ENCODE measurements at regions not wholly inside any gene's neighbourhood (a gene's known extent, or its start where the extent isn't known, plus 50 kb on each side); places are given as distances from the start of the nearest gene placed in this dataset.

DNA sequence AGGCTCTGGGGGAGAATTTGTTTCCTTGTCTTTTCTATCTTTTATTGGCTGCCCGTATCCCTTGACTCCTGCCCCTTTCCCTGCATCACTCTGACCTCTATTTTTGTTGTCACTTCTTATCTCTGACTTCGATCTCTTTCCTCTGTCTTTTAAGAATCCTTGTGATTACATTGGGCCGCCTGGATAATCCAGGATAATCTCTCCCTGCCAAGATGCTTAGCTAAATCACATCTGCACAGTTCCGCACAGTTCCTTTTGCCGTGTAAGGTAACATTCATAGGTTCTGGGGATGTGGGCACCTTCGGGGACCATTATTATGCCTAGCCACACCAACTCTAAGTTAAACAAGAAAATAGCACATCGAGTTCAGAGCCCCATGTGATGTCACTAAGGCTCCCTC is 103.0 kb upstream of the DPPA4 start:
- intact Hi-C loops (cut with micrococcal nuclease; ENCODE audit: unreplicated experiment), result no loop called here

DNA sequence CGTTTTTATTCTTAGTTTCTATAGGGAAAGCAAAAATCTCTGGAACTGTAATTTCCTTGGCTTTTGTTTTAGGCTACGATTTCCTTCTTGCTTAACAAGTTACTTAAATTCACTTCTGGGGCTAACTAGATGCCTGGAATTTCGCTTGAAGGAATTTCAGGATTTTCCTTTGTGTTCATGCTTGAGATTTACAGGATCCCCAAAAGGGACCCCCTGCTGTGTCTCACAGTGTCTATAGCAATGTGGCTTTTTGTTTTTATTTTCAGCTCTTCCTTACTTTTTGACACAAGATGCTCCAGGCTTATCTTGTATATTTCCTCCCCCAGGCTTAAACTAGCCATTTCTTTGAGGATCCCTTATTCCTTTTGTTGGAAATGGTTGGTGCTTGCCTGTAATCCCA is 95.5 kb upstream of the DPPA4 start:
- DNase-seq, result no peak
- CTCF ChIA-PET, result interaction anchor here (0.6 kb wide), 1 partner anchor 126 kb away, joined by 3 read pairs; no protein-coding TSS in a partner anchor
- Mint-ChIP-seq H3K27ac (ENCODE audit: unreplicated experiment) (no peak overlapping the region), H3K4me3 (ENCODE audit: low read depth, unreplicated experiment) (no peak overlapping the region), H3K36me3 (ENCODE audit: insufficient read depth, unreplicated experiment) (no peaks in the 10 kb centered on the region), H3K27me3 (ENCODE audit: unreplicated experiment) (no peaks in the 10 kb centered on the region), H3K9me3 (ENCODE audit: low read depth, unreplicated experiment) (no peaks in the 10 kb centered on the region), H3K4me1 (ENCODE audit: low read depth, unreplicated experiment) (no peaks in the 10 kb centered on the region)
- intact Hi-C loops (cut with micrococcal nuclease; ENCODE audit: unreplicated experiment), result no loop called here
- no TSS peak for BruUV-seq (replicated peaks)
- TF ChIP-seq, protein P1, sequence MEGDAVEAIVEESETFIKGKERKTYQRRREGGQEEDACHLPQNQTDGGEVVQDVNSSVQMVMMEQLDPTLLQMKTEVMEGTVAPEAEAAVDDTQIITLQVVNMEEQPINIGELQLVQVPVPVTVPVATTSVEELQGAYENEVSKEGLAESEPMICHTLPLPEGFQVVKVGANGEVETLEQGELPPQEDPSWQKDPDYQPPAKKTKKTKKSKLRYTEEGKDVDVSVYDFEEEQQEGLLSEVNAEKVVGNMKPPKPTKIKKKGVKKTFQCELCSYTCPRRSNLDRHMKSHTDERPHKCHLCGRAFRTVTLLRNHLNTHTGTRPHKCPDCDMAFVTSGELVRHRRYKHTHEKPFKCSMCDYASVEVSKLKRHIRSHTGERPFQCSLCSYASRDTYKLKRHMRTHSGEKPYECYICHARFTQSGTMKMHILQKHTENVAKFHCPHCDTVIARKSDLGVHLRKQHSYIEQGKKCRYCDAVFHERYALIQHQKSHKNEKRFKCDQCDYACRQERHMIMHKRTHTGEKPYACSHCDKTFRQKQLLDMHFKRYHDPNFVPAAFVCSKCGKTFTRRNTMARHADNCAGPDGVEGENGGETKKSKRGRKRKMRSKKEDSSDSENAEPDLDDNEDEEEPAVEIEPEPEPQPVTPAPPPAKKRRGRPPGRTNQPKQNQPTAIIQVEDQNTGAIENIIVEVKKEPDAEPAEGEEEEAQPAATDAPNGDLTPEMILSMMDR (IDR thresholded peaks at IDR 0.05; ENCODE audit: unreplicated experiment), result no peak

More for the DNA sequence above, 103.0 kb upstream of the DPPA4 start:
- H3K9me3 Mint-ChIP-seq (ENCODE audit: low read depth, unreplicated experiment), result no peaks in the 10 kb centered on the region
- no peaks in the 10 kb centered on the region for H3K36me3 Mint-ChIP-seq (ENCODE audit: insufficient read depth, unreplicated experiment)
- no TSS peak for BruUV-seq (replicated peaks)
- no peak overlapping the region for H3K4me3 Mint-ChIP-seq (ENCODE audit: low read depth, unreplicated experiment)
- H3K4me1 Mint-ChIP-seq (ENCODE audit: low read depth, unreplicated experiment), result no peaks in the 10 kb centered on the region
- H3K27me3 Mint-ChIP-seq (ENCODE audit: unreplicated experiment), result no peaks in the 10 kb centered on the region
- H3K27ac Mint-ChIP-seq (ENCODE audit: unreplicated experiment), result no peak overlapping the region
- TF ChIP-seq, protein P1 (IDR thresholded peaks at IDR 0.05; ENCODE audit: unreplicated experiment), result no peak
- CTCF ChIA-PET, result no interaction called here
- DNase-seq, result no peak

DNA sequence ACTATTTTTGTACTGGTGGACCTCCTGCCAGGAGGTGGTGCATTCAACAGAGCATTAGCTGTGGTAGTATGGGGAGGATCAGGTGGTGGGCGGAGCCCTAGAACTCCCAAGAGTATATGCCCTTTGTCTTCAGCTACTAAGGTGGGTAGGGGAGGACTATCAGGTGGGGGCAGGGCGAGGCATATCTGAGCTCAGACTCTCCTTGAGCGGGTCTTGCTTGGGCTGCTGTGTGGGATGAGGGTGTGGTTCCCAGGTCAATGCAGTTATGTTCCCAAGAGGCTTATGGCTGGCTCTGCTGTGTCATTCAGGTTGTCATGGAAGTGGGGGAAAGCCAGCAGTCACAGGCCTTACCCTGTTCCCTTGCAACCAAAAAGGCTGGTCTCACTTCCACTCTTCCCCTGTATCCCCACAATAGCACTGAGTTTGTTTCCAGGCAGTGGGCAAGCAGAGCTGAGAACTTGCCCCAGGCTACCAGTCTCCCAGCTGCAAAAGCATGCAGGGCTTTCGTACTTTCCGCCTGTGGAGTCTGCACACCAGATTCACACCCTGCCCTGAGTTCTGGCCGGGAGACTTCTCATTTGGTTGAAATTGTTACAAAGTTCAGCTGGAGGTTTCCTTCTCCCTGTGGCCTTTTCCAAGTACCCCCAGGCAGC is 93.7 kb upstream of the DPPA4 start:
- Mint-ChIP-seq H3K4me3 (ENCODE audit: low read depth, unreplicated experiment) (no peak overlapping the region), H3K4me1 (ENCODE audit: low read depth, unreplicated experiment) (no peaks in the 10 kb centered on the region)
- intact Hi-C loops (cut with micrococcal nuclease; ENCODE audit: unreplicated experiment), result no loop called here

DNA sequence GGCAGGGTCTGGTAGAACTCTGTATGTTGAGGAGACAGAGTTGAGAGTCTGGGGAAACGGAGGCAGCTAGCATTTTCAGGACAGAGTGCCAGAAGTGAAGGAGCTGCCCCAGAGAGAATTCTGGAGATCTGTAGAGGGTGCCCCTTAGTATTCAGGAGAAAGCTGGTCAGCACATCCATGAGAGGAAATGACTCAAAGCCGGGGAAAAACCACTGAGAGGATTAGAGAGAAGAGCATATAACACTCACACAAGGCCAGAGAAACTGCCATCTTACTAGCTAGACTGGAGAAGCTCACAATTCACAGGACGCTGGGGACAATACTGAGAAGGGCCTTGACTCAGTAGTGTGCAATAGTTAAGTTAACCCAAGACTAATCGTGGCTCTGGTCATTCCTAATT is 75.7 kb upstream of the DPPA4 start:
- no TSS peak for BruUV-seq (replicated peaks)
- Mint-ChIP-seq H3K27me3 (ENCODE audit: unreplicated experiment) (no peaks in the 10 kb centered on the region), H3K4me3 (ENCODE audit: low read depth, unreplicated experiment) (no peak overlapping the region), H3K9me3 (ENCODE audit: low read depth, unreplicated experiment) (peaks cover 4% of the 10 kb centered on the region), H3K4me1 (ENCODE audit: low read depth, unreplicated experiment) (no peaks in the 10 kb centered on the region), H3K27ac (ENCODE audit: unreplicated experiment) (no peak overlapping the region), H3K36me3 (ENCODE audit: insufficient read depth, unreplicated experiment) (no peaks in the 10 kb centered on the region)
- DNase-seq, result no peak
- TF ChIP-seq, protein P1 (IDR thresholded peaks at IDR 0.05; ENCODE audit: unreplicated experiment), result no peak
- intact Hi-C loops (cut with micrococcal nuclease; ENCODE audit: unreplicated experiment), result no loop called here
- CTCF ChIA-PET, result no interaction called here

More for the DNA sequence above, 93.7 kb upstream of the DPPA4 start:
- Mint-ChIP-seq H3K27ac (ENCODE audit: unreplicated experiment) (no peak overlapping the region), H3K9me3 (ENCODE audit: low read depth, unreplicated experiment) (no peaks in the 10 kb centered on the region), H3K27me3 (ENCODE audit: unreplicated experiment) (no peaks in the 10 kb centered on the region), H3K36me3 (ENCODE audit: insufficient read depth, unreplicated experiment) (no peaks in the 10 kb centered on the region)
- TF ChIP-seq, protein P1 (IDR thresholded peaks at IDR 0.05; ENCODE audit: unreplicated experiment), result no peak
- CTCF ChIA-PET, result no interaction called here
- DNase-seq, result no peak
- BruUV-seq (replicated peaks), result no TSS peak
